ENCODE measurements at regions not wholly inside any gene's neighbourhood (a gene's known extent, or its start where the extent isn't known, plus 50 kb on each side); places are given as distances from the start of the nearest gene placed in this dataset.

GRCh38 chr5:8295141-8295540 is 426.2 kb downstream of the MTRR start:
- no peak for DNase-seq
- H3K27ac ChIP-seq, result no peak overlapping the region
- no peaks in the 10 kb centered on the region for H3K4me1 ChIP-seq
- no peak overlapping the region for H3K4me3 ChIP-seq
- in situ Hi-C loops (cut with MboI; ENCODE audit: low pct_ligation_motif_present in 1 of 4, low pct_unique_long_range_greater_than_20kb in 1 of 4, low sequenced_read_pairs in 3 of 4), result no loop called here
- TF ChIP-seq POLR2AphosphoS5 (IDR thresholded peaks at IDR 0.05) (no peak), EP300 (IDR thresholded peaks at IDR 0.05; ENCODE audit: low read depth) (no peak), CTCF (IDR thresholded peaks at IDR 0.05) (no peak)
- intact Hi-C loops (cut with DNase I; ENCODE audit: low total_unique reads), result no loop called here
- no peaks in the 10 kb centered on the region for H3K9me3 ChIP-seq
- no peaks in the 10 kb centered on the region for H3K27me3 ChIP-seq
- H3K36me3 ChIP-seq, result no peaks in the 10 kb centered on the region
- 69% methylated on average over 1 of the region's 1 CpG; no CpG with 5 or more reads in 1 of the 2 donors for WGBS, 2 donors (ENCODE audit: low coverage in 1 of 2)

- H3K36me3 ChIP-seq, result no peaks in the 10 kb centered on the region
- no peaks in the 10 kb centered on the region for H3K27me3 ChIP-seq
- no peak overlapping the region for H3K27ac ChIP-seq
- in situ Hi-C loops (cut with MboI; ENCODE audit: low pct_ligation_motif_present in 1 of 4, low pct_unique_long_range_greater_than_20kb in 1 of 4, low sequenced_read_pairs in 3 of 4), result no loop called here
- intact Hi-C loops (cut with DNase I; ENCODE audit: low total_unique reads), result no loop called here
- DNase-seq, result no peak
- no peaks in the 10 kb centered on the region for H3K4me1 ChIP-seq
- no peak for TF ChIP-seq POLR2A (IDR thresholded peaks at IDR 0.05)
- no peak for TF ChIP-seq CTCF (IDR thresholded peaks at IDR 0.05)
- TF ChIP-seq POLR2AphosphoS5 (IDR thresholded peaks at IDR 0.05), result no peak
- no peak for TF ChIP-seq EP300 (IDR thresholded peaks at IDR 0.05; ENCODE audit: low read depth)
- no peaks in the 10 kb centered on the region for H3K9me3 ChIP-seq
- no peak overlapping the region for H3K4me3 ChIP-seq
- WGBS, 2 donors (ENCODE audit: low coverage in 1 of 2), result 67 to 68% methylated on average over 1 of the region's 1 CpG
Measured at GRCh38 chr5:8299716-8300115, 430.8 kb downstream of the MTRR start.

GRCh38 chr5:8304341-8304740 is 435.4 kb downstream of the MTRR start:
- WGBS, 2 donors (ENCODE audit: low coverage in 1 of 2), result 70 to 100% methylated on average over 1 to 2 of the region's 2 CpGs
- H3K36me3 ChIP-seq, result no peaks in the 10 kb centered on the region
- TF ChIP-seq EP300 (IDR thresholded peaks at IDR 0.05; ENCODE audit: low read depth) (no peak), POLR2A (IDR thresholded peaks at IDR 0.05) (no peak), POLR2AphosphoS5 (IDR thresholded peaks at IDR 0.05) (no peak), CTCF (IDR thresholded peaks at IDR 0.05) (no peak)
- in situ Hi-C loops (cut with MboI; ENCODE audit: low pct_ligation_motif_present in 1 of 4, low pct_unique_long_range_greater_than_20kb in 1 of 4, low sequenced_read_pairs in 3 of 4) (no loop called here), intact Hi-C loops (cut with DNase I; ENCODE audit: low total_unique reads) (no loop called here)
- no peak overlapping the region for H3K27ac ChIP-seq
- H3K9me3 ChIP-seq, result no peaks in the 10 kb centered on the region
- no peaks in the 10 kb centered on the region for H3K4me1 ChIP-seq
- DNase-seq, result no peak
- no peaks in the 10 kb centered on the region for H3K27me3 ChIP-seq
- no peak overlapping the region for H3K4me3 ChIP-seq

- in situ Hi-C loops (cut with MboI; ENCODE audit: low pct_ligation_motif_present in 1 of 4, low pct_unique_long_range_greater_than_20kb in 1 of 4, low sequenced_read_pairs in 3 of 4) (no loop called here), intact Hi-C loops (cut with DNase I; ENCODE audit: low total_unique reads) (no loop called here)
- TF ChIP-seq EP300 (IDR thresholded peaks at IDR 0.05; ENCODE audit: low read depth), result no peak
- no peak for TF ChIP-seq POLR2AphosphoS5 (IDR thresholded peaks at IDR 0.05)
- no peak for TF ChIP-seq POLR2A (IDR thresholded peaks at IDR 0.05)
- no peak for TF ChIP-seq CTCF (IDR thresholded peaks at IDR 0.05)
- Histone ChIP-seq H3K36me3 (no peaks in the 10 kb centered on the region), H3K27me3 (no peaks in the 10 kb centered on the region), H3K4me1 (no peaks in the 10 kb centered on the region), H3K27ac (no peak overlapping the region), H3K4me3 (no peak overlapping the region), H3K9me3 (no peaks in the 10 kb centered on the region)
- WGBS, 2 donors (ENCODE audit: low coverage in 1 of 2), result 78% methylated on average over 5 of the region's 5 CpGs; no CpG with 5 or more reads in 1 of the 2 donors
- no peak for DNase-seq
Measured at GRCh38 chr5:8306288-8306896, 437.4 kb downstream of the MTRR start.

Data from transverse colon (tissue), 4 donors.